Ishikawa (cell line): ENCODE measurements at regions not wholly inside any gene's neighbourhood (a gene's known extent, or its start where the extent isn't known, plus 50 kb on each side); places are given as distances from the start of the nearest gene placed in this dataset.

ENCODE experiments used
- CEBPB ChIP-seq: IDR thresholded peaks from 2 replicates; pipeline ENCODE4 v1.6.1; 2012
- CREB1 ChIP-seq: IDR thresholded peaks from 2 replicates; pipeline ENCODE4 v1.6.1; 2012; ENCODE audit warnings: low read depth
- EGR1 ChIP-seq: IDR thresholded peaks from 2 replicates; pipeline ENCODE4 v1.6.1; 2012
- EP300 ChIP-seq: IDR thresholded peaks from 2 replicates; pipeline ENCODE4 v1.6.1; 2012; ENCODE audit warnings: borderline replicate concordance
- FOXM1 ChIP-seq: IDR thresholded peaks from 2 replicates; pipeline ENCODE4 v1.6.1; 2012; ENCODE audit warnings: low read depth, borderline replicate concordance
- MAX ChIP-seq: IDR thresholded peaks from 2 replicates; pipeline ENCODE4 v1.6.1; 2012
- NFIC ChIP-seq: IDR thresholded peaks from 2 replicates; pipeline ENCODE4 v1.6.1; 2012
- RAD21 ChIP-seq: IDR thresholded peaks from 2 replicates; pipeline ENCODE4 v1.6.1; 2012; ENCODE audit warnings: low read depth
- REST ChIP-seq: IDR thresholded peaks from 2 replicates; pipeline ENCODE4 v1.6.1; 2012; ENCODE audit warnings: low read depth, mild to moderate bottlenecking
- TAF1 ChIP-seq: IDR thresholded peaks from 2 replicates; pipeline ENCODE4 v1.6.1; 2012; ENCODE audit warnings: low read depth, mild to moderate bottlenecking
- TCF12 ChIP-seq: IDR thresholded peaks from 2 replicates; pipeline ENCODE4 v1.6.1; 2012; ENCODE audit warnings: low read depth
- TEAD4 ChIP-seq: IDR thresholded peaks from 2 replicates; pipeline ENCODE4 v1.6.1; 2012
- USF1 ChIP-seq: IDR thresholded peaks from 2 replicates; pipeline ENCODE4 v1.6.1; 2012
- YY1 ChIP-seq: IDR thresholded peaks from 2 replicates; pipeline ENCODE4 v1.6.1; 2012; ENCODE audit warnings: low read depth
- ZBTB7A ChIP-seq: IDR thresholded peaks from 2 replicates; pipeline ENCODE4 v1.6.1; 2012; ENCODE audit warnings: low read depth

DNA sequence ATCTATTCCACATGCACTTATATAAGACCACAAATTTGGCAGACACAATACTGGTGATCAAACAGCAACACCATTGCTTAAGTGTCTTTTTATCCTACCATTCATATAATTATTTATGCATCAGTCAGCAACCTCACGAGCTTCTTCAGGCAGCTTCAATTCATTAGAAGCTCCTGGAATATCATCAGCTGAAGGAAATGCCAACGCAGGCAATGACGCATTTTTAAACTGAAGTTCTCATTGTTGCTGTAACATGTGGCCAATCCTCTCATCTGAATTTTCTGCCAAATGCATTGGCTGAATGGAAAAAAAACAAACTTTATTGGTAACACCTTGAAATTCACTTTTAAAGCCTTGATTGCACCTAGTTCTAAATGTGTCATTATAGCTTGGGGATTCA lies 376.4 kb upstream of the RGMB start:
- TF ChIP-seq RAD21 (no peak), ZBTB7A (no peak), TAF1 (no peak), YY1 (no peak), NFIC (no peak), USF1 (no peak), TCF12 (no peak), TEAD4 (no peak), EGR1 (no peak), CEBPB (no peak), MAX (no peak)

GRCh38 chr5:98398465-98398864 lies 375.0 kb upstream of the RGMB start:
- TF ChIP-seq EGR1 (no peak), FOXM1 (no peak), TCF12 (no peak), YY1 (no peak)

DNA sequence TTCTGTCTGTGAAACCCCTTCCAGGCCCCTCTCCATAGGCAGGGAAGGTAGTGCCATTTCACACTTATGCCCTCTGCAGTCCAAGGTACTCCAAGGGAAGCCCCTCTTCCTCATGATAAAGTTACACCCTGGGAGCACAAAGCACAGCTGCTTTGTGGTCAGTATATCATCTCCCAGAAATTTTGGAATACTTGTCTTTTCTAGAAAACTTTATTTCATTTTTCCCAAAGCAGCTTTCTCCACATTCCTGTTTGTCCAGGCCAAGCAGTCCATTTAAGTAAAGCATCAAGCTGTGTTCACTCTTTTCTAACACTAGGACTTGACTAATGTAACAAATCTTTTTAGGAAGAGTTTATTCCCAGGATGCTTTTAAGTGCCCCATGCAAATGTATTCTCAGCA lies 371.8 kb upstream of the RGMB start:
- no peak for TF ChIP-seq FOXM1
- no peak for TF ChIP-seq REST
- TF ChIP-seq CREB1: no peak
- no peak for TF ChIP-seq USF1
- TF ChIP-seq RAD21: no peak
- no peak for TF ChIP-seq YY1
- TF ChIP-seq TEAD4: no peak
- no peak for TF ChIP-seq TCF12
- TF ChIP-seq EP300: no peak
- no peak for TF ChIP-seq NFIC
- TF ChIP-seq CEBPB: no peak
- no peak for TF ChIP-seq TAF1
- TF ChIP-seq MAX: no peak
- no peak for TF ChIP-seq EGR1

GRCh38 chr5:98402130-98402529 lies 371.3 kb upstream of the RGMB start:
- no peak for TF ChIP-seq YY1
- no peak for TF ChIP-seq USF1
- no peak for TF ChIP-seq REST
- TF ChIP-seq EP300: no peak
- no peak for TF ChIP-seq EGR1
- TF ChIP-seq RAD21: no peak
- TF ChIP-seq MAX: no peak
- no peak for TF ChIP-seq FOXM1
- TF ChIP-seq ZBTB7A: no peak
- no peak for TF ChIP-seq CEBPB
- TF ChIP-seq TAF1: no peak
- TF ChIP-seq CREB1: no peak
- no peak for TF ChIP-seq TEAD4
- no peak for TF ChIP-seq TCF12
- TF ChIP-seq NFIC: no peak

DNA sequence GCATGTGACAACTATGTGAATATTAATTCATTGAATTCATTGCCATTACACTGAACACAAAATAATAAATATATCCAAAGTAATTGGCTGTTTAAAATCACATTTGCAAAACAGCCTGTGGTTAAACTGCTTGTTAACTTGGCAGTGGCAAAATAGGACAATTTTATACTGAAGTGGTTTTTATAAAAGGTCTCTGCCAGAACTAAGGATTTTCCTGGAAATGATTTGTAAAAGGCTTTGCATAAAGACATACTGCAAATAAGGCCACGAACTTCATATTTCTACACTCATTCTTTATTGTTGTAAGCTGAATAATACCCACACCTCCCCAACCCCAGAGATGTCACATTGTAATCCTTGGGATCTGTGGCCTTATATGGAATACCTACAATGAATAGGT lies 370.3 kb upstream of the RGMB start:
- TF ChIP-seq TEAD4: no peak
- TF ChIP-seq NFIC: no peak
- no peak for TF ChIP-seq FOXM1
- TF ChIP-seq MAX: no peak
- TF ChIP-seq EGR1: no peak
- TF ChIP-seq TAF1: no peak
- TF ChIP-seq CREB1: no peak
- TF ChIP-seq USF1: no peak
- no peak for TF ChIP-seq RAD21
- TF ChIP-seq ZBTB7A: no peak
